DMS114 treated with DMSO at 0.1 percent for 48 hours (cell line): ENCODE measurements at regions not wholly inside any gene's neighbourhood (a gene's known extent, or its start where the extent isn't known, plus 50 kb on each side); places are given as distances from the start of the nearest gene placed in this dataset.

Experiments used
- DNase-seq: peaks from one replicate; lab custom pipeline; 2025; ENCODE audit not compliant: unreplicated experiment; lab: John Stamatoyannopoulos, UW

DNA sequence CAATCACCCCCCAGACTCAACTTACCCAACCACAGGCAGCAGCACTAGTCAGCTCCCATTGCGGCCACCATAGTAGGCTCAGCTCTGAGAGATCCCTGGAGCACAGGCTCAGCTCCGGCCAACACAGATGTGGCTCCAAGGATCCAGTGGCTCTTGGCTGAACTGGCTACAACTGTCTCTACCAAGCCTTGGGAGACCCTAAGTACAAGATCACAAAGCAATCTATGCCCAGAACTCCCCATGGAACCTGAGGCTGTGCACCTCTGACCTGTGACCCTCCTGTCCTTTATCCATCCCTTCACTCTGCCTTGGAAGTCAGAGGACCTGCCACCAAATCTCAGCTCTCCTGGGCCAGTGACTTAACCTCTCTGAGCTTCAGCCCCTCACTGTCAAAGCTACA, 61.8 kb upstream of the GJB5 start:
- DNase-seq = no peak

DNA sequence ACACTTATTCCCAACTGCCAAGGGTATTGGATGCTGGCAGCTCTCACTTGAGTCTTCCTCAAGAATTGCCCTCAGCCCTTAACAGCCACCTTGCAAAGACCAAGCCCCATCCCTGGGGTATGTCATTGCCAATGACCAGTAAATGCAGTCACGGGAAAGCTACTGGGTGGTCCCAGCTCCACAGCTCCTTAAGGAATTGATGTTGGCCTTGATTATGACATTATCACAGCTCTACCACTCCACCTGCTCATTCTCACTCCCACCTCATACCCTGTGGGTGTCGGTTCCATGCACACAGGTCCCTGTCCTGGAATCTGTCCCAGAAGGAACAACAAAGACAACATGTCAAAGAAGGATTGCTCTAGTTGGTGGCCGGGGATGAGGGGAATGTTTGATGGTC, 60.5 kb upstream of the GJB5 start:
- DNase-seq = no peak

DNA sequence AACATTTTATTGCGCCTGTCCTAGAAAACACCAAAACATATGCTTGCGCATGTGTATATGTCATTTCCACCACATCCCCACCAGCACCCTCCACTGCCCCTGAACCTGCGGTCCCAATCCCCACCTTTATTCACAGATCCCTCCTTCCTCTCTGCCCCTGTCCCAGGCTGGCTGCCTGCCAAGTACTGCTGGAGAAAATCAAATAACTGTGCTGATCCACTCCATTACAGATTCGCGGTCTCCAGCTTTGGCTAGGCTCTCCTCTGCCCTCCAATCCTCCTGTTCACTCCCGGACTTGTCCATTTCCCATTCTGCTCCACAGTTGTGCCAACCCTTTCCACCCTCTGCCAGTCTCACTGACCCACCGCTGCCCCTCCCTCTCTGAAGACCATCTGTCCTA, 59.3 kb upstream of the GJB5 start:
- no peak for DNase-seq

DNA sequence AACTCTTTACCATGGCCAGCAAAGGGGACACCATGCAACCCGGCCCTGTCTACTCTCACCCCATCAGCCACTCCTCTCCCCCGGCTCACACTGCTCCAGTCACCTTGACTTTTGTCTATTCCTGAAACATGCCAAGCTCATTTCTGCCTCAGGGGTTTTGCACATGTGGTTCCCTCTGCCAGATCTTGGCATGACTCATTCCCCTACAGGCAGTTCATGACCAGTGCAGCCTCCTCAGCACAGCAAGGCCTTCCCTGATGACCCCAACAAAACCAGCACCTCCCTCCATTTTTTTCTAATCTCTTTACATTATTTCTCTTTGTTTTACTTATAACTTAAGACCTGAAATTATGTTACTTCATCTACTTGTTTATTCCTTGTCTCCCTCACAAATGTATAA, 58.6 kb upstream of the GJB5 start:
- no peak for DNase-seq

DNA sequence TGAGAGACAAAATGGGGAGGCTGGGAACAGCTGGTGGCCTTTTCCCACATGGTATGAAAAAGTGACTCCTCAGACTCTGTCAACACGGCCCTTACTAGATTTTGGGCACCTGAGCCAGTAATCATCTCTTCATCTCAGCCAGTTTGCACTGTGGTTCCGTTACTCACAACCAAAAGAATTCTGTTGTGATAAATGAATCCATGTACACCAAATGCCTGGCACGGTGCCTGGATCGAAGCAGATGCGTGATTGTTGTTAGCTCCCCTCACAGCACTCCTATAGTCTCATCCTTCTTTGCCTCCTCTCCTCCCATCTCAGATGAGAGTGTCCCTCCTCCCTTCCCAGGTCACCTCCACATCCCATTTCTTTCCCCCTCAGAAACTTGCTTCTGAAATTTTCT, 57.9 kb upstream of the GJB5 start:
- DNase-seq = no peak

DNA sequence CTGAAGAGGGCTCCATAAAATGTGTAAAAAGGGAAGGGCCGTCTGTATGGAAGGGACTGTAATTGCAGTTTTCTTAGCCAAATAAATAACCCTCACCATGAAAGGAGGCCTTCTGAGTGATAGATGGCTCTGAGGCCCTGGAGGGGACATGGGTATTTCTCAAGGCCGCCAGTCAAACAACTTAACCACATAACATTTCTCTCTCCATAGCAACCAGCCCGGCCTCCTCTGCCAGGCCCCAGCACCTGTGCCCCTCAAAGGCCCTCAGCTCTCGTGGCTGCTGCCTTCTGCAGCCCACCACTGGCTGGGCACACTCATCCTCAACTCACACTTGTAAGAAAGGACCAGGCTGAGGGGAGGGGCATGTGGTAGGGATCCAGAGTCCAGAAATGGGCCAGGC, 57.0 kb upstream of the GJB5 start:
- DNase-seq = no peak

DNA sequence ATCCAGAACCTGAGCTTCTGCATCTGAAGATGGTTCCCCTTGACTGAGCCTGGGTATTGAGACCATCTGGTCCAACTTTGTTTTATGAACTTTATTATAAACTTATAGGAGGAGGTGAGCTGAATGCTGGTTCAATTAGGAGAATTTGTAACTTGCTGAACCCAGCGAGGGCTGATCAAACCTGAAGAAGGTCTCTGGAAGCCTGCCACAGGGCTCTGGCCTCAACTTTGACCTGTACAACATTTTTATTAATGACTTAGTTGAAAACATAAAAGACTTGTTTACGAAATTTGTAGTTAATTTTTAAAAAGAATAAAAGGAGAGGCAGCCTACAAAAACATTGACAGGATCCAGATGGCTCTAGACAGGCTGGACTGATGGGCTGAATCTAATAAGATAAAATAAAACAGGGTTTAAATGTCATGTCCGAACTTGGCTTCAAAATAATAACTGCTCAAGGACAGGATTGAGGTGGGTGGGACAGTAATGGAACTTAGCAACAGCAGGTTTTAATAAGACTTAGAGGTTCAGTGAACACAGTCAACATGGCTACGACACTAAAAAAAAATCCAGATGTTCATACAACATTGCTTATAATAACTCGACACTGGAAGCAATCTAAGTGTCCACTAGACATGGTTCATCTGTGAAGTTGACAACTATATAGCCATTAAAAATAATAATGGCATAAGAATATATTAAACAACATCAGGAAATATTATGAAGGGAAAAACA, 53.4 kb upstream of the GJB5 start:
- no peak for DNase-seq
